Calu3 (cell line): ENCODE measurements at regions not wholly inside any gene's neighbourhood (a gene's known extent, or its start where the extent isn't known, plus 50 kb on each side); places are given as distances from the start of the nearest gene placed in this dataset.

Source experiments
- BruUV-seq: library from RNA; stranded (reverse); fragments of 400-500 nt; replicated peaks from 2 replicates; lab custom pipeline; 2021; lab: Mats Ljungman, UMichigan
- CTCF ChIA-PET: fragments of 300-600 bp; sonication (Branson Sonifier 250); formaldehyde crosslinking; loops from one replicate; lab custom pipeline; 2022; ENCODE audit warnings: antibody characterized with exemption; lab: Charles Lee
- DNase-seq: peaks from one replicate; pipeline ENCODE4 v3.0.0; 2022
- H3K27ac Mint-ChIP-seq: one replicate; pipeline ENCODE4 v1.8.0; 2022; ENCODE audit warnings: mixed read lengths; ENCODE audit not compliant: unreplicated experiment
- H3K27me3 Mint-ChIP-seq: one replicate; pipeline ENCODE4 v1.8.0; 2022; ENCODE audit warnings: mixed read lengths; ENCODE audit not compliant: unreplicated experiment
- H3K36me3 Mint-ChIP-seq: one replicate; pipeline ENCODE4 v1.8.0; 2022; ENCODE audit warnings: mild to moderate bottlenecking, moderate library complexity, mixed read lengths; ENCODE audit not compliant: insufficient read depth, unreplicated experiment
- H3K4me1 Mint-ChIP-seq: one replicate; pipeline ENCODE4 v1.8.0; 2022; ENCODE audit warnings: mild to moderate bottlenecking, low read depth, mixed read lengths; ENCODE audit not compliant: unreplicated experiment
- H3K4me3 Mint-ChIP-seq: one replicate; pipeline ENCODE4 v1.8.0; 2022; ENCODE audit warnings: mild to moderate bottlenecking, low read depth, moderate library complexity, mixed read lengths; ENCODE audit not compliant: unreplicated experiment
- H3K9me3 Mint-ChIP-seq: one replicate; pipeline ENCODE4 v1.8.0; 2022; ENCODE audit warnings: low read depth, mixed read lengths; ENCODE audit not compliant: unreplicated experiment
- CTCF ChIP-seq: fragments of 200-600 bp; IDR thresholded peaks from one replicate; pipeline ENCODE4 v1.8.0; 2022; ENCODE audit warnings: antibody characterized with exemption; ENCODE audit not compliant: unreplicated experiment
- intact Hi-C: fragments of 100-400 bp; cut with micrococcal nuclease; formaldehyde crosslinking; loops from one replicate; pipeline ENCODE4 v1.10.0; 2022; ENCODE audit not compliant: unreplicated experiment

GRCh38 chr3:4077950-4078349 lies 225.2 kb upstream of the SETMAR start:
- no TSS peak for BruUV-seq

GRCh38 chr3:4078903-4079302 lies 224.3 kb upstream of the SETMAR start:
- H3K36me3 Mint-ChIP-seq: no peaks in the 10 kb centered on the region
- H3K27me3 Mint-ChIP-seq: no peaks in the 10 kb centered on the region
- no peak for DNase-seq
- CTCF ChIA-PET: interaction anchor here (0.6 kb wide), 1 partner anchor 748 kb away, joined by 3 read pairs; no protein-coding TSS in a partner anchor
- BruUV-seq: no TSS peak
- peaks cover 5% of the 10 kb centered on the region for H3K9me3 Mint-ChIP-seq
- H3K4me1 Mint-ChIP-seq: peaks cover 7% of the 10 kb centered on the region
- H3K4me3 Mint-ChIP-seq: no peak overlapping the region
- no peak overlapping the region for H3K27ac Mint-ChIP-seq
- no peak for TF ChIP-seq CTCF
- intact Hi-C loops: no loop called here

More at GRCh38 chr3:4077950-4078349, 225.2 kb upstream of the SETMAR start:
- intact Hi-C loops: no loop called here
- CTCF ChIA-PET: no interaction called here
- no peak for TF ChIP-seq CTCF
- Mint-ChIP-seq H3K27me3 (no peaks in the 10 kb centered on the region), H3K27ac (no peak overlapping the region), H3K9me3 (peaks cover 8% of the 10 kb centered on the region), H3K4me1 (peaks cover 7% of the 10 kb centered on the region), H3K4me3 (no peak overlapping the region), H3K36me3 (no peaks in the 10 kb centered on the region)
- DNase-seq: no peak

- no peak overlapping the region for H3K27ac Mint-ChIP-seq
- peaks cover 2% of the 10 kb centered on the region for H3K9me3 Mint-ChIP-seq
- H3K4me1 Mint-ChIP-seq: peaks cover 7% of the 10 kb centered on the region
- no peak for TF ChIP-seq CTCF
- CTCF ChIA-PET: interaction anchor here (0.6 kb wide), 1 partner anchor 747 kb away, joined by 3 read pairs; no protein-coding TSS in a partner anchor
- no peaks in the 10 kb centered on the region for H3K27me3 Mint-ChIP-seq
- intact Hi-C loops: no loop called here
- DNase-seq: no peak
- H3K4me3 Mint-ChIP-seq: no peak overlapping the region
- no peaks in the 10 kb centered on the region for H3K36me3 Mint-ChIP-seq
- no TSS peak for BruUV-seq
Observed at GRCh38 chr3:4079339-4080195, 223.6 kb upstream of the SETMAR start.

GRCh38 chr3:4083225-4084015 lies 219.7 kb upstream of the SETMAR start:
- intact Hi-C loops: no loop called here

More at GRCh38 chr3:4083225-4084015, 219.7 kb upstream of the SETMAR start:
- TF ChIP-seq CTCF: no peak
- H3K27me3 Mint-ChIP-seq: no peaks in the 10 kb centered on the region
- H3K9me3 Mint-ChIP-seq: peaks cover 3% of the 10 kb centered on the region
- CTCF ChIA-PET: no interaction called here
- no peaks in the 10 kb centered on the region for H3K36me3 Mint-ChIP-seq
- H3K27ac Mint-ChIP-seq: no peak overlapping the region
- BruUV-seq: no TSS peak
- peaks cover 7% of the 10 kb centered on the region for H3K4me1 Mint-ChIP-seq
- no peak for DNase-seq
- H3K4me3 Mint-ChIP-seq: no peak overlapping the region
